Cardiac septum (tissue), 1 donor: ENCODE measurements at regions not wholly inside any gene's neighbourhood (a gene's known extent, or its start where the extent isn't known, plus 50 kb on each side); places are given as distances from the start of the nearest gene placed in this dataset.
"Not testable (repeated sequence)": the region's sequence is repeated elsewhere in the genome, so short reads cannot be mapped to it uniquely, and the experiment has no call there.

Source experiments
- DNase-seq: peaks from one replicate; pipeline ENCODE4 v3.0.0-alpha.2; 2020; ENCODE audit warnings: low spot score
- intact Hi-C: fragments of 100-400 bp; cut with DNase I; formaldehyde crosslinking; loops from one replicate; pipeline ENCODE4 v1.14.0; 2022
- donor health status: DM: no; HTN: no; CAD: no.

GRCh38 chr9:29043072-29043471 lies 1469.8 kb upstream of the C9orf72 start:
- intact Hi-C loops = no loop called here

GRCh38 chr9:29044959-29045358 lies 1471.7 kb upstream of the C9orf72 start:
- no peak for DNase-seq
- intact Hi-C loops = no loop called here

More at GRCh38 chr9:29043072-29043471, 1469.8 kb upstream of the C9orf72 start:
- no peak for DNase-seq

GRCh38 chr9:29060041-29060440 lies 1486.8 kb upstream of the C9orf72 start:
- no peak for DNase-seq

GRCh38 chr9:29062446-29062845 lies 1489.2 kb upstream of the C9orf72 start:
- DNase-seq = no peak
- intact Hi-C loops = no loop called here

More at GRCh38 chr9:29060041-29060440, 1486.8 kb upstream of the C9orf72 start:
- intact Hi-C loops = no loop called here

GRCh38 chr9:29063031-29063430 lies 1489.8 kb upstream of the C9orf72 start:
- intact Hi-C loops = no loop called here
- DNase-seq = no peak

GRCh38 chr9:29066141-29066640 lies 1492.9 kb upstream of the C9orf72 start:
- intact Hi-C loops = no loop called here

GRCh38 chr9:29068461-29068860 lies 1495.2 kb upstream of the C9orf72 start:
- intact Hi-C loops = no loop called here
- DNase-seq = no peak

More at GRCh38 chr9:29066141-29066640, 1492.9 kb upstream of the C9orf72 start:
- DNase-seq = no peak

- DNase-seq = no peak
- intact Hi-C loops = no loop called here
These were observed 1496.1 kb upstream of the C9orf72 start for GRCh38 chr9:29069376-29069775.

- no peak for DNase-seq
- intact Hi-C loops = no loop called here
These were observed 1504.9 kb upstream of the C9orf72 start for GRCh38 chr9:29078063-29078666.

- no peak for DNase-seq
- intact Hi-C loops = no loop called here
These were observed 1527.5 kb upstream of the C9orf72 start for GRCh38 chr9:29100762-29101161.

- DNase-seq, intact Hi-C loops: not testable (repeated sequence)
These were observed 1530.9 kb upstream of the C9orf72 start for GRCh38 chr9:29104166-29104565.

GRCh38 chr9:29118555-29118954 lies 1545.3 kb upstream of the C9orf72 start:
- DNase-seq = no peak
- intact Hi-C loops = no loop called here

GRCh38 chr9:29126783-29127182 lies 1553.5 kb upstream of the C9orf72 start:
- intact Hi-C loops = no loop called here
- DNase-seq = no peak

GRCh38 chr9:29129763-29130162 lies 1556.5 kb upstream of the C9orf72 start:
- intact Hi-C loops = no loop called here
- DNase-seq = no peak

GRCh38 chr9:29144476-29144875 lies 1571.2 kb upstream of the C9orf72 start:
- intact Hi-C loops = no loop called here
- no peak for DNase-seq

GRCh38 chr9:29150606-29151005 lies 1577.3 kb upstream of the C9orf72 start:
- no peak for DNase-seq
- intact Hi-C loops = no loop called here

GRCh38 chr9:29160763-29161353 lies 1587.6 kb upstream of the C9orf72 start:
- DNase-seq = no peak
- intact Hi-C loops = no loop called here

- DNase-seq = no peak
- intact Hi-C loops = no loop called here
These were observed 1600.9 kb upstream of the C9orf72 start for GRCh38 chr9:29174136-29174535.

GRCh38 chr9:29176231-29176630 lies 1603.0 kb upstream of the C9orf72 start:
- no peak for DNase-seq
- intact Hi-C loops = no loop called here

GRCh38 chr9:29176786-29177185 lies 1603.5 kb upstream of the C9orf72 start:
- intact Hi-C loops = no loop called here
- DNase-seq = no peak

GRCh38 chr9:29183971-29184370 lies 1610.7 kb upstream of the C9orf72 start:
- intact Hi-C loops = no loop called here
- DNase-seq = no peak
